ENCODE measurements at regions not wholly inside any gene's neighbourhood (a gene's known extent, or its start where the extent isn't known, plus 50 kb on each side); places are given as distances from the start of the nearest gene placed in this dataset.

GRCh38 chr10:9357471-9357870 lies 1303.0 kb downstream of the GATA3 start:
- no peak overlapping the region for H2AFZ ChIP-seq (ENCODE audit: low read length)
- no peak overlapping the region for H4K8ac ChIP-seq (ENCODE audit: low read depth, low read length)
- no peak overlapping the region for H3K4ac ChIP-seq (ENCODE audit: low read length)
- no peak for DNase-seq (ENCODE audit: low spot score)
- H3K14ac ChIP-seq (ENCODE audit: low read length), result no peak overlapping the region
- H2AK5ac ChIP-seq (ENCODE audit: low read depth, low read length), result no peak overlapping the region
- no peaks in the 10 kb centered on the region for H3K36me3 ChIP-seq (replicated peaks in 1 of 2; ENCODE audit: control insufficient read depth in 2 of 2, insufficient read depth in 2 of 2, low read length in 2 of 2)
- H2BK15ac ChIP-seq (ENCODE audit: low read length), result no peak overlapping the region
- H3K79me1 ChIP-seq (ENCODE audit: low read depth, low read length), result no peaks in the 10 kb centered on the region
- H3K4me1 ChIP-seq (ENCODE audit: control insufficient read depth in 2 of 2, insufficient read depth in 1 of 2, low read depth in 1 of 2, low read length in 2 of 2), result no peaks in the 10 kb centered on the region
- no peak overlapping the region for H3K27ac ChIP-seq (replicated peaks; ENCODE audit: low read length)
- no peak overlapping the region for H3K9ac ChIP-seq (ENCODE audit: low read depth, low read length, poor library complexity)
- no peak overlapping the region for H2BK120ac ChIP-seq (ENCODE audit: low read depth, low read length)
- no peaks in the 10 kb centered on the region for H3K27me3 ChIP-seq (ENCODE audit: control insufficient read depth in 3 of 3, insufficient read depth in 3 of 3, low read depth in 1 of 3, low read length in 3 of 3)
- no peak overlapping the region for H3K4me3 ChIP-seq (ENCODE audit: low read length in 2 of 2)
- H2BK12ac ChIP-seq (ENCODE audit: low read length), result no peak overlapping the region
- no peak overlapping the region for H3K4me2 ChIP-seq (ENCODE audit: insufficient read depth, low read length, poor library complexity, severe bottlenecking)
- H3K18ac ChIP-seq (ENCODE audit: low read length), result no peak overlapping the region
- H2BK5ac ChIP-seq (ENCODE audit: low read length), result no peak overlapping the region
- no peak overlapping the region for H3K23ac ChIP-seq (ENCODE audit: low read depth, low read length, poor library complexity)
- WGBS, 2 donors (ENCODE audit: extremely low coverage in 2 of 2, insufficient read length in 2 of 2, insufficient replicate concordance in 1 of 2), result no CpG with 5 or more reads among the region's 4 CpGs
- no peak overlapping the region for H4K91ac ChIP-seq (ENCODE audit: low read depth, low read length, poor library complexity)
- no peaks in the 10 kb centered on the region for H3K9me3 ChIP-seq (replicated peaks in 1 of 2; ENCODE audit: control insufficient read depth in 2 of 2, insufficient read depth in 1 of 2, low read depth in 1 of 2, low read length in 2 of 2)

GRCh38 chr10:9362721-9363120 lies 1308.2 kb downstream of the GATA3 start:
- Histone ChIP-seq H3K23ac (ENCODE audit: low read depth, low read length, poor library complexity) (no peak overlapping the region), H3K27me3 (ENCODE audit: control insufficient read depth in 3 of 3, insufficient read depth in 3 of 3, low read depth in 1 of 3, low read length in 3 of 3) (no peaks in the 10 kb centered on the region), H2AFZ (ENCODE audit: low read length) (no peak overlapping the region), H3K79me1 (ENCODE audit: low read depth, low read length) (no peaks in the 10 kb centered on the region), H3K9ac (ENCODE audit: low read depth, low read length, poor library complexity) (no peak overlapping the region), H3K4ac (ENCODE audit: low read length) (no peak overlapping the region), H3K14ac (ENCODE audit: low read length) (no peak overlapping the region), H4K91ac (ENCODE audit: low read depth, low read length, poor library complexity) (no peak overlapping the region), H2BK15ac (ENCODE audit: low read length) (no peak overlapping the region), H3K27ac (replicated peaks; ENCODE audit: low read length) (no peak overlapping the region), H2BK5ac (ENCODE audit: low read length) (no peak overlapping the region), H2BK120ac (ENCODE audit: low read depth, low read length) (no peak overlapping the region), H3K4me1 (ENCODE audit: control insufficient read depth in 2 of 2, insufficient read depth in 1 of 2, low read depth in 1 of 2, low read length in 2 of 2) (no peaks in the 10 kb centered on the region), H3K9me3 (replicated peaks in 1 of 2; ENCODE audit: control insufficient read depth in 2 of 2, insufficient read depth in 1 of 2, low read depth in 1 of 2, low read length in 2 of 2) (no peaks in the 10 kb centered on the region), H3K4me3 (ENCODE audit: low read length in 2 of 2) (no peak overlapping the region), H4K8ac (ENCODE audit: low read depth, low read length) (no peak overlapping the region), H2BK12ac (ENCODE audit: low read length) (no peak overlapping the region), H3K18ac (ENCODE audit: low read length) (no peak overlapping the region), H3K36me3 (replicated peaks in 1 of 2; ENCODE audit: control insufficient read depth in 2 of 2, insufficient read depth in 2 of 2, low read length in 2 of 2) (no peaks in the 10 kb centered on the region), H2AK5ac (ENCODE audit: low read depth, low read length) (no peak overlapping the region), H3K4me2 (ENCODE audit: insufficient read depth, low read length, poor library complexity, severe bottlenecking) (no peak overlapping the region)
- no peak for DNase-seq (ENCODE audit: low spot score)
- WGBS, 2 donors (ENCODE audit: extremely low coverage in 2 of 2, insufficient read length in 2 of 2, insufficient replicate concordance in 1 of 2), result no CpG with 5 or more reads among the region's 5 CpGs

- Histone ChIP-seq H3K14ac (ENCODE audit: low read length) (no peak overlapping the region), H3K36me3 (replicated peaks in 1 of 2; ENCODE audit: control insufficient read depth in 2 of 2, insufficient read depth in 2 of 2, low read length in 2 of 2) (no peaks in the 10 kb centered on the region), H3K27ac (replicated peaks; ENCODE audit: low read length) (no peak overlapping the region), H2BK120ac (ENCODE audit: low read depth, low read length) (no peak overlapping the region), H2BK15ac (ENCODE audit: low read length) (no peak overlapping the region), H3K9ac (ENCODE audit: low read depth, low read length, poor library complexity) (no peak overlapping the region), H3K4me3 (ENCODE audit: low read length in 2 of 2) (no peak overlapping the region), H3K4me1 (ENCODE audit: control insufficient read depth in 2 of 2, insufficient read depth in 1 of 2, low read depth in 1 of 2, low read length in 2 of 2) (no peaks in the 10 kb centered on the region), H4K91ac (ENCODE audit: low read depth, low read length, poor library complexity) (no peak overlapping the region), H3K23ac (ENCODE audit: low read depth, low read length, poor library complexity) (no peak overlapping the region), H2AK5ac (ENCODE audit: low read depth, low read length) (no peak overlapping the region), H2BK12ac (ENCODE audit: low read length) (no peak overlapping the region), H2BK5ac (ENCODE audit: low read length) (no peak overlapping the region), H3K4ac (ENCODE audit: low read length) (no peak overlapping the region), H3K18ac (ENCODE audit: low read length) (peak overlapping the region; percentile 51), H3K4me2 (ENCODE audit: insufficient read depth, low read length, poor library complexity, severe bottlenecking) (no peak overlapping the region), H3K79me1 (ENCODE audit: low read depth, low read length) (no peaks in the 10 kb centered on the region), H4K8ac (ENCODE audit: low read depth, low read length) (no peak overlapping the region), H2AFZ (ENCODE audit: low read length) (no peak overlapping the region), H3K9me3 (replicated peaks in 1 of 2; ENCODE audit: control insufficient read depth in 2 of 2, insufficient read depth in 1 of 2, low read depth in 1 of 2, low read length in 2 of 2) (no peaks in the 10 kb centered on the region), H3K27me3 (ENCODE audit: control insufficient read depth in 3 of 3, insufficient read depth in 3 of 3, low read depth in 1 of 3, low read length in 3 of 3) (no peaks in the 10 kb centered on the region)
- WGBS, 2 donors (ENCODE audit: extremely low coverage in 2 of 2, insufficient read length in 2 of 2, insufficient replicate concordance in 1 of 2), result no CpG with 5 or more reads among the region's 15 CpGs
- no peak for DNase-seq (ENCODE audit: low spot score)
Observed at GRCh38 chr10:9379183-9379582, 1324.7 kb downstream of the GATA3 start.

GRCh38 chr10:9381733-9382532 lies 1327.4 kb downstream of the GATA3 start:
- no peaks in the 10 kb centered on the region for H3K4me1 ChIP-seq (ENCODE audit: control insufficient read depth in 2 of 2, insufficient read depth in 1 of 2, low read depth in 1 of 2, low read length in 2 of 2)
- H2BK12ac ChIP-seq (ENCODE audit: low read length), result no peak overlapping the region
- no peak for DNase-seq (ENCODE audit: low spot score)
- H3K4me3 ChIP-seq (ENCODE audit: low read length in 2 of 2), result no peak overlapping the region
- H2BK5ac ChIP-seq (ENCODE audit: low read length), result no peak overlapping the region
- H2AK5ac ChIP-seq (ENCODE audit: low read depth, low read length), result no peak overlapping the region
- H3K18ac ChIP-seq (ENCODE audit: low read length), result no peak overlapping the region
- H3K23ac ChIP-seq (ENCODE audit: low read depth, low read length, poor library complexity), result no peak overlapping the region
- H2BK15ac ChIP-seq (ENCODE audit: low read length), result no peak overlapping the region
- H2BK120ac ChIP-seq (ENCODE audit: low read depth, low read length), result no peak overlapping the region
- H3K79me1 ChIP-seq (ENCODE audit: low read depth, low read length), result no peaks in the 10 kb centered on the region
- no peak overlapping the region for H3K9ac ChIP-seq (ENCODE audit: low read depth, low read length, poor library complexity)
- no peaks in the 10 kb centered on the region for H3K36me3 ChIP-seq (replicated peaks in 1 of 2; ENCODE audit: control insufficient read depth in 2 of 2, insufficient read depth in 2 of 2, low read length in 2 of 2)
- WGBS, 2 donors (ENCODE audit: extremely low coverage in 2 of 2, insufficient read length in 2 of 2, insufficient replicate concordance in 1 of 2), result no CpG with 5 or more reads among the region's 5 CpGs
- H4K8ac ChIP-seq (ENCODE audit: low read depth, low read length), result no peak overlapping the region
- H3K27ac ChIP-seq (replicated peaks; ENCODE audit: low read length), result no peak overlapping the region
- no peaks in the 10 kb centered on the region for H3K27me3 ChIP-seq (ENCODE audit: control insufficient read depth in 3 of 3, insufficient read depth in 3 of 3, low read depth in 1 of 3, low read length in 3 of 3)
- no peak overlapping the region for H4K91ac ChIP-seq (ENCODE audit: low read depth, low read length, poor library complexity)
- no peak overlapping the region for H3K4ac ChIP-seq (ENCODE audit: low read length)
- H3K14ac ChIP-seq (ENCODE audit: low read length), result no peak overlapping the region
- no peaks in the 10 kb centered on the region for H3K9me3 ChIP-seq (replicated peaks in 1 of 2; ENCODE audit: control insufficient read depth in 2 of 2, insufficient read depth in 1 of 2, low read depth in 1 of 2, low read length in 2 of 2)
- H3K4me2 ChIP-seq (ENCODE audit: insufficient read depth, low read length, poor library complexity, severe bottlenecking), result no peak overlapping the region
- H2AFZ ChIP-seq (ENCODE audit: low read length), result no peak overlapping the region

All from neuronal stem cell (in vitro differentiated cells).